HS-5 (cell line): ENCODE measurements at regions not wholly inside any gene's neighbourhood (a gene's known extent, or its start where the extent isn't known, plus 50 kb on each side); places are given as distances from the start of the nearest gene placed in this dataset.

Source experiments
- DNase-seq: peaks from one replicate; pipeline ENCODE4 v3.0.0-alpha.2; 2012; ENCODE audit warnings: low read depth

DNA sequence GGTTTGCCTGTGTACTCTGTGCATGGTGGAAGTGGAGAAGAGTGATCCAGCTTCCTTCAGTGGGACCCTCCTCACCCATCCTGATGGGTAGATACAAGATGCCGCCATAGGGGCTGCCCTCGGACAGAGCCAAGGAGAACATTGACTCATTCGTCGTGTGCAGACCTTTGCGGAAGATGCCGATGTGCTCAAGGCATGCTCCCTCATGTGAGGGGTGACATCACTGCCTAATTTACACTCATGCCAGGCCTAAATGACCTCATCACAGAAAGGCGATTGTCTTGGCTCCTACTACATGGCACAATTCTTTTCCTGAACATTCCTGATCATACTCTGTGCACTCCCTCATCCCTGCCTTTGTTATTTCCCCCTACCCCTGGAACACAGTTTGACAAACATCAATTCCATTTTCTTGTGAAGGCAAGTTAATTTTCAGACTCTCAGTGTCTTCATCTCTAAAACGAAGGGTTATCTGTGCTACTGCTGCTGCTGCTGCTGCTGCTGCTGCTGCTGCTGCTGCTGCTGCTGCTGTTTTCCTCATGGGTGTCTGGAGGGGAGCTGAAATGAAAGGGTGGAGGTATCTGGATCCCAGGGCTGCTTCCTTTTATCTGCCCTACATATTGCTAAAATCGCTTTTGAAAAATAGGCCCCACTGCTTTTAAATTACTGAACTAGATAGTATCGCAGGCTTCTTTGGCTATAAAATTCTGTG lies 146.5 kb upstream of the ARGLU1 start:
- DNase-seq, result no peak

DNA sequence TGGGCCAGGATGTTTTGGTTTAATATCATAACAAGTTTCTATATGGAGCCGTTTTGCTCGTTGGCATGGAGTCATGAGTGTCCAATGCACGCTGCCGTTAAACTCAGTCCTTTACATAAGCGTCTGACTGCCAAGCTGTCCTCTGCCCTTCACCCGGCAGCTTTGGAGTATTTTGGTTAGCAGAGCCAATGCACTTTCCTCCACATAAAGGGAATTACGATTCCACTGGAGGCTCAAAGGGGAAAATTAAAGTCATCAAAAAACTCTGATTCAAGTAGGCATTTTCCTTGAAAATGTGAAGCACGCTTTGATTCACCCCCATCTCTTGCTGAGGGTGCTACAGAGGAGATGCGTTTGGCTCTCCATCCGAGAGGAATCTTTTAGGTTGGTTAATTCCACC lies 144.4 kb upstream of the ARGLU1 start:
- DNase-seq, result no peak

DNA sequence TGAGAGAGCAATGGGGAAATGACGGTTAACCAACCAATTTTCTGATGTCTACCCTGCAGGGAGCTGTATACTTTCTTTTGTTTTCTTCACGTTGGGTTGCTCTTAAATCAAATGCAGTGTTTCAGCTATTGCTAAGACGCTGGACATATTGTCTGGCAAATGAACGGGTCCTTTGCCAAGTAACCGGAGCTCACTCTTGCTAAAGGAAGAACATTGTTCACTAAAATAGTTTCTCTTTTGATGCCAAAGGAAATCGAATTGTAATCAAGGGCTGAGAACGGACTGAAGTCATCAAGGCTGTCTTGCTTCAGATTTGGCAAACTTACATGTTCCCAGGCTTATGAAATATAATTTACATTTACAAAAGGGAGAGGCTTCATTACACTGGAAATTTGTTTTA lies 142.3 kb upstream of the ARGLU1 start:
- DNase-seq, result no peak

DNA sequence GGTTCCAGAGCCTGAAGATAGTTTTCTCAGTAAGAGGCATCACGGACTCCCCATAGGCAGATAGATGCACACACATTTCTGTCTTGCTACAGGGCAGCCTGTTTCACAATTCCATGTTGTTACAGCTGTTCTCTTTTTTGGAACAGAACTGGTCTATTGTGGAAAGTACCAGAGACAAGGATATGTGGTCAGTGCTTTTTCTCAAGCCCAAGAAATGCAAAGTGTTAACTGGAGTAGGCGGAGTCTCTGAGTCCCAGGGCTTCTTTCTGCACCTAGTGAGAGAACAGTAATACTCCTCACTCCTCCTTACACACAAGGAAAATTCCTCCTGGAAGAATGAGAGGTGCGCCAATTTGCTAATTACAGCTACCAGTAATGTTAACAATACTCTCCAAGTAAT lies 141.6 kb upstream of the ARGLU1 start:
- no peak for DNase-seq

DNA sequence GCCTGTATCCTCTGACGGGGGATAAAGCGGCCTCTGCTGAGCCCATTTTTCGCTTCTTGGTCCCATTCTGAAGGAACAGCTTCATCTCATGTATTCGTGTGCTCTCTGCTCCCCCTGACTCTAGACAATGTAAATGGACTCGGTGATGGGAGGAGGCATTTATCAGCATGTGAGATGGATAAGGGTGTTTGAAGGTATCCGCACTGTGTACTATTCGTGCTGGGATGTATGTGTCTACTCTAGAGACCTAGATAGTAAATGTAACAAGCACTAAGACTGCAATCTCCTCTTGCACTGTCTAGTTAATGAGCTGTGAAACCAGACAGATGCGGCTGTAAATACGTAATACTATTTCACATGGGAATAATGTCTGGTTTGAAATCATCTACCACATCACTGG lies 134.6 kb upstream of the ARGLU1 start:
- no peak for DNase-seq

DNA sequence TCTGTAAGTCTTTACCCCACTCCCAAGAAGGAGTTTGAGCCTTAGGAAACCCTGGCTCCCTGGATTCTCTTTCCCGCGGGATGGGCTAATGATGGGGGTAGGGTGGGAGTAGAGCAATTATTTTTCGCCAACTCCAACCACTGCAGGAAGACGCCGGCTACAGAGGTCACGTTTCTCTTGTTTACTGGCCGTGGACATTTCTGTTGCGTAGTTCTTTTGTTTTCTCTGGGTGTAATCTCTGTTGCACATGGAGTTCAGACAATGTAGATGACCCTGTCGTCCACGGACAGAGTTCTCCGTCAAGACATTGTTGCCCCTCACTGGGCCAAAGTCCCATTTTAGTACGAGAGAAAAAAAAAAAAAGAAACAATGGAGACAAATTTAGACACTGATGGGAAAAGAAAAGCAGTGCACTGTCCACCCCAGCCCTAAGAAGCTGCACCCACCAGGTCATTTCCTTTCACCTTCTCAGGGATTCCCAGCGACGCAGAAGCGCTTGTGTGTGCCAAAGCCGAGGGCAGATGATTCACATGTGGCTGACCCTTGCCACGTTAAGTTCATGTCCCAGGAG lies 133.9 kb upstream of the ARGLU1 start:
- no peak for DNase-seq

DNA sequence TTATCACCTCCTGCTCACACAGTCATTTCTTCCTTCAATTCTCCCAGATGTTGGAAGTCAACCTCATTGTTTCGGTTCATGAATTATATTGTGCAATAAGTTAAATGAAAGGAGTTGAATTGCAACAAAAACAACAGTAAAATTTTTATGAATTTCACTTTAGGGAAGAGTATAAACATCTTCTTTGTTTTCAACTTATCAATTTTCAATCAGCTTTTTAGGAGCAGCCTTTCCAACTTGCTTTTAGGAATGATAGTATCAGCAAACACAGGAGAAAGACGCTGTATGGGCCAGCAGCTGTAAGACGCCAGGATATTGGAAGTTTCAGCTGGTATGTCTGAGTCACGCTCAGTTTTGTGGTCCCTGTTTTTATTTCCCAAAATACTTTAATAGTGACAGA lies 132.5 kb upstream of the ARGLU1 start:
- no peak for DNase-seq

DNA sequence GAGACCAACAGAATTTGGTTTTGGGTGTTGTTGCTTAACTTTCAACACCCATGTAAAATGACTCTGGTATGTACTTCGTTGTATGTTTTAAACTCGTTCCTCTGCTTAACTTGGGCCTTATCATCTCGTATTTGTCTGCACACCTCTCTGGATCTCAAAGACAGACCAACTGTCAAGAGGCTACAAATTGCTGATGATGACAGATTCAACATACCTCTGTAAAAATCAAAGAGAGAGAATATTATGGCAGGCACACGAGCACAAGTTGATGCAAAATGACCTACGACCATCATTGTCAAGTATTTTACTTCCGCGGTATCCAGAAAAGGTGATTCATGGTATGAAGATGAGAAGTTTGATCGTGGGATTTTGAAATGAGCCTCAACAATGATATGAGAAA lies 132.1 kb upstream of the ARGLU1 start:
- DNase-seq, result no peak

DNA sequence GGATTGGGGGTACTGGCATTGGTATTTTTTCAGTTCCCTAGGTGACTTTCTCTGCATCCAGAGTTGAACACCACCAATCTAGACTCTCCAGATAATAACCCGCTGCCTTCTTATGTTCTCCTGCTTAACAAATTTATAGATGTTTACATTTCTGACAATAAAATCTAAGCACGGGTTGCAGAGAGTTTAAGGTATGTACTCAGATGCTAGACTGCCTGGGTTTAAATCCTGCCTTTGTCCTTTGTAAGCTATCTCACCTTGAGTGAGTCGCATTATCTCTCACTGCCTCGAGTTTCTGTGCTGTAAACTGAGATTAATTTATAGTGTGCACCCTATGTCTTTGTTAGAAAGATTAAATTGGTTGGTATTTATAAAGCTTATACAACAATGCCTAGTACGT lies 131.4 kb upstream of the ARGLU1 start:
- no peak for DNase-seq

DNA sequence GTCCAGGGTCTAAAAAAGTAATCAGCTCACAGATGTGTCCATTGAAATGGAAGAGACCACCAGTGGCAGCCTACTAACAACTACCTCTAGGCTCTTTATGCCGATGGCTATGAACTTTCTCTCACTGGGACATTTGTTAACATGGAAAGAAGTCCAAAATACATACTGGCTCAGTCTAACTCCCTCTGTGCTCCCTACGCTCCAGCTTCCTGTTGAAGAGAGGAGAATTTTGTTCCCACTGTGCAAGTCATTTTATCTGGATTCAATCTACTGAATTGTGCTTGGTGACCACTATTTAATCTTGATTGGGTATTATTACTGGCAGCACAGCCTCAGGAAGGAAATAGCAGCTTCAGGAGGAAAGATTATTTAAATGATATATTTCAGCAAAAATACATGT lies 128.8 kb upstream of the ARGLU1 start:
- no peak for DNase-seq

DNA sequence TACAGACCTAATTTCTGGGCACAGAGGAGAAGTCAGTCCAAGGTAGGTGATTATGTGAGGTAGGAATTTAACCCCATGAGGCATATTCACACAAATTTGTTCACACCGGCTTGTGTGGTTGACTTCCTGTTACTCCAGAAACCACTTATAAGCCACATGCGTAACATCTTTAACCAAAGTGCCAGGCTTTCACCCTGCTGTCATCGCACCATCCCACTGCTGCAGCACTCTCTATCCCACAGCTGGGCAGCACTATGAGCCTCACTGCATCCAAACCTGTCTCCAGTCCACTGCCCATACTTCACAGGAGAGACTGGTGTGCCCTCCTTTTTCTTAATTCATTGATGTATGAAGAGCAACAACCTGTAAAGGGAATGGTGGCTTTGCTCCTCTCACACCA lies 128.2 kb upstream of the ARGLU1 start:
- no peak for DNase-seq

DNA sequence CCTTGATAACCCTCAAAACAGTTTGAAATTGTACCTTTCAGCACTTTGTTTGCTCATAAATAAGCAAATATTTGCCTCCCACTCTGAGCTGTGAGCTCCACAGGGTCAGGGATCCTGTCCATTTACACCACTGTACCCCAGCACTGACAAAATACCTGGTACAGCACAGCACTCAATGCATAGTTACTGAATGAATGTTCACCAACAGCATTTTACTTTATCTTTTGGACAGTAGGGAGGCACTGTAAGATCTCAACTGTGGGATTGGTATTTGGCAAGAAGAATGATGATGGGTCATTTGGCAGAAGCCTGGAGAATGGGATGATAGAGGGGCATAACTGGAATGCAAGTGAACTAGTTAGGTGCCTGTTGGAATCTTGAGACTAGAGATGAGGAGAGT lies 127.2 kb upstream of the ARGLU1 start:
- DNase-seq, result no peak

DNA sequence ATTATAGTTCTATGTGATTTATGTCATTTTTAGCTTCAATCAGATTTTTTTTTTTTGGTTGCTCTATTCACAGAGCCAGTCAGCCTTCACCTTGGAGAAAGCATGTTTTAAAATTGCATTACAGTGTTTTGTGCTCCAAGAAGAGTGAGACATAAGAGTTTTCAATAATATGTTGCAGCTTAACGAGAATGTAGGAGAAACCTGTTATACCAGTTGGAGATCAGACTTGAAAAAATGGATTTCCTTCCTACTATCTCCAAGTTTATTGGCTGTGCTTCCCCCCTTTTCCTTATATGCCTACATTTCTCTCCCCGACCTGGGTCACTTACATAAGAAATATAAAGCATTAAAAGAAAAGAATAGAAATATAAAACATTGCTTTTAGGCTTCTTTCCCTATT lies 123.9 kb upstream of the ARGLU1 start:
- no peak for DNase-seq

DNA sequence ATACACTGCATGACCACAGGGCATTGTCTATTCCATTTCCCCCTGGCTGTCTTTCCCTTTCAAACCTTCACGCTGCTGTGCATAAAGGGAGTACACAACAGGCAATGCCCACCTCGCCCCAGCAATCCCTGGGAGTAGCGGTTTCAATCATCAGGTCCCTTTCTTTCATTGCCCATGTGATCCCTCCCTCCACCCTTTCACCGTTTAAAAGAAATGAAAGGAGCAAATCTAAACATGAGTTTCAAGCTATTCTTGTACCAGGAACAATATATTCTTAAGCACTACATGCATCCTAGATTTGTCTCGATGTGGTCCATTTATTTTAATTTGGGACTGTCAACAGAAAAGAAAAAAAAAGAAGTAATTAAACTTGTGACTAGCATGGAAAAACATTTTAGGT lies 123.4 kb upstream of the ARGLU1 start:
- DNase-seq, result no peak

DNA sequence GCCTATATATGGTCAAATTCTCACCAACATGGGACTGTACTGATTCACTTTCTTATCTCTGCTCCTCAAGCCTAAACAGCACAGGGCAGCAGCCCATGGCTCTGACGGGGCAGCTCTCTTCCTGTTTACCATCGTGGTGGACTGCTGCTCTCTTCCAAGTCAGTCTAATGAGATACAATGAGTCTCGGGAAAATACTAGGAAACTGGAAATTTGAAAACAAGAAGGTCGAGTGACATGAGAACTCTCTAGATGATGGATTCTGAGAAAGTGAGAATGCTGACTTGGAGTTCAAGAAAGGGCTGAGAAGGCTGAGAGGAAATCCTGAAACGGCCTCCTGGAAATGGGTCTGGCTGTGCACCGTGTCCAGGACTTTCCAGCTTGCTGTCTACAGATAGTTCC lies 122.8 kb upstream of the ARGLU1 start:
- no peak for DNase-seq

DNA sequence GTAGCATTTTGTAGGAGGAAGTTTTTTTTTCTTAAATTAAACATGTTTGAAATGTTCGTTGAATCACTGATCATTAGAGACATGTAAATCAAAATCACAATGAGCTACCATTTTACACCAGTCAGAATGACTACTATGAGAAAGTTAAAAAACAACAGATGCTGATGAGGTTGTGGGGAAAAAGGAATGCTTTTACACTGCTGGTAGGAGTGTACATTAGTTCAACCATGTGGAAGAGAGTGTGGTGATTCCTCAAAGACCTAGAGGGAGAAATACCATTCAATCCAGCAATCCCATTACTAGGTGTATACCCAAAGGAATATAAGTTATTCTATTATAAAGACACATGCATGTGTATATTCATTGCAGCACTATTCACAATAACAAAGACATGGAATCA lies 122.0 kb upstream of the ARGLU1 start:
- no peak for DNase-seq

DNA sequence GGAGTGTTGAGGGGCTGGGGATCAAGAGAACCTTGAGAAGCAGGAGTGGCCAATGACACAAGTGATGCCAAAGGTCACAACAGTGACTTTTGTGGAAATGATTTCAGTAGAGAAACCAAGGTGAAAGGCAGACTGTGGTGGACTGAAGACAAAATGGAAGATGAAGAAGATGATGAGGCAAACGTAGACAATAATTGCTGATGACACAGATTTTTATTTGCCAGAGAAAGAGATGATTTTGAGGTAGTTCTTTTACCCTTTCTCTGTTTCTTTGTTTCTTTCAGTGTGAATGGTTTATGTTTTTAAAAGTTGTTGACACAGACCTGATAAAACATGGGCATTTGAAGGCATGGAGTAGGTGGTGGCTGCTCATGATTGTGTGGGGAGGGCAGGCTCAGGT lies 121.0 kb upstream of the ARGLU1 start:
- no peak for DNase-seq

DNA sequence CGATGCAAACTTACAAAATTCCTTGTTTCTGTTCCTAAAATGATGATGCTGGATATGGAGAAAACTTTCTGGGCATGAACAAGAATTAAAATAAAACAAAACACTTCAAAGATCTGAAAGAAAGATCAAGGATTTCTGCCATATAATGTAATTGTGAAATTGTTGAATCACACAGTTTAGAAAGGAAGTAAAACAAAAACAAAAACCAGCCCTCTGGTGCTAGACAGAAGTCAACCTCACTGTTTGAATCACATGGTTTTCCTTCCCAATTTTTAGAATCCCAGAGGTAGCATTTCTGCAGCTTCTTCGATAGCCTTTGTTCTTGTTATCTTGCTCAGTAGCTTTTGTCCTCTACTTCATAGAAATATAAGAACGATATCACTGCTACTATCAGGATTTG lies 118.2 kb upstream of the ARGLU1 start:
- no peak for DNase-seq

DNA sequence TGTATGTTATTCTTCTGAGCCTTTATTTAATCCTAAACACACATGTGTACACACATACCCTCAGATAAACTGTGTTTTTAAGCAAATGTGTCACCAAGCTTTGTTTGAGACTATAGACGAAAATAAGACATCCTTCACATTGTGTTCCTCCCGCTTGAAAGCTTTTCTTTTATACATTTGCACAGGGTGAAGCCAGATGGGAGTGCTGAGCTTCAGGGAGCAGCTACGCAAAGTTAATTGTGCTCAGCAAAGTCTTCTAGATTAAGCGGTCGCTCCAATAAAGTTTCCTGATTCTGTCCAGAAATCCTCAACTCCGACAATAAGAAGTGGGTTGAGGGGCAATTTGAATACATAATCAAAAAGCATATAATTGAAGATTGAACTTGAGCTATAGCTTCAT lies 117.2 kb upstream of the ARGLU1 start:
- no peak for DNase-seq

DNA sequence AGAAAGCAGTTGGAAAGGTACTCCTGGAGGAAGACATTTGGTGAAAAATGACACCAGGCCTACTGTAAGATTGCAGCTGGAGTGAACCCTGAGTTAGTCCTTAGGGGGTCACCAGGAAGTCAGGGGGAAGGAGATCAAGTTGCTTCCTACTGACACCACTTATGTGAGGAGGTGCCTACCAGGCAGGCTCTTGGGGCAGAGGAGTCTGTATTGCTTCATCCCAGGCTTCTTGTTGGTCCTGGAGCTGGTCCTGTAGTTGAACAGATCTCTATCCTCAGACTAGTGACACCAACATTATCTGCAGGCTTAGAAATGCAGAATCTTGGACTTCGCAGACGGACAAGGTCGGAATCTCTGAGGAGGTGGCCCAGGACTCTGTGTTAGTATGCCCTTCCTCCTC lies 116.0 kb upstream of the ARGLU1 start:
- no peak for DNase-seq

DNA sequence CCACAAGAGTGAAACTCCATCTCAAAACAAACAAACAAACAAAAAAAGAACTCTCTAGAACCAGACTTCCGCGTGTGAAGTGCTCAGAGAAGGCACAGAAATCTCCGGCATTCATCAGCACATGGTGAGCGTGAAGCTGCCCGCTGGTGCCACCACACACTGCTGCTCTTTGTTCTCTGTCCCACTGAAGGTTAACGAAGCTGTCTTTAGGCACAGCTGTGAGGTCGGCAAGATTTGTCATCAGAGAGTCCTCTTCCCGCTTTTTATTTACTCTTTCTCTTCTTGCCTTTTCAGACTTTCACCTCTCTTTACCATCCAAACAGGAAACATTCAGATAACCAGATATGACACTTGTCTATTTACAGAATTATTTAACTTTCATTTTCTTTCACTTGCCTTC lies 115.2 kb upstream of the ARGLU1 start:
- no peak for DNase-seq

DNA sequence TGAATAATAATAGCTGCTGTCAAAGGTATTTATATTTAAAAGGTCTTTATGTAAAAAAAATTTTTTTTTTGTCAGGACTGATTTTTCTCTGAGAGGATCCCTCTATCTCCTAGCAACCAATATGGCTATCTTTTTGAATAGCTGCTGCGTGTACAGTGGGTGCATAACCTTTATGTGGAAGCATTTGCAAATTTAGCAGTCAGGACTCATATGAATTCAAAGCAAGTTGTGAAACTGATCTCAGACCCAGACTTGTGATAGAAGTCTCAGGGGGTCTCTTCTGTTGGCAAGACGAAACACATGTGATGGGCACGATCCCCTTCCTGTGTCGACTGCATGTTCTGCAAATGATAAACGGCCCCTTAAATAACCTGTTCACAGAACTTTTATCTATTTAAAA lies 114.1 kb upstream of the ARGLU1 start:
- DNase-seq, result no peak

DNA sequence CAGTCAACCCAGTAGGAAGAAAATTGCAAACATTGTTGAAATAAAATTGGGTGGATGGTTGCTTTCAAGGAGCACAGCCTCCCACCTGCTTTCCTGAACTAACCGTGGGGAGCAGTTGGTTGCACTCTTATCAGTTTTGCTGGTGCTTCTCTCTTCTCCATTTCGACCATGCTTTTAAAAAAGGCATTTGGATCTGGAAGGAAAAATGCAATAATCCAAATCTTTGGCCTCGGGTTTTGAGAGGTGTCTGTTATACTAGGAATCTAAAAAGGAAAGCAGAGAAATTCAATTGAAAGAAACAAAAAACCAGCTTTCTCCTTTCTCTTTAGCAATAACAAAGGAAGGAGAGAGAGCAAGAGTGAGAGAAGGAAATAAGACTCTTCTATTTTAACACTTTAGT lies 113.6 kb upstream of the ARGLU1 start:
- no peak for DNase-seq

DNA sequence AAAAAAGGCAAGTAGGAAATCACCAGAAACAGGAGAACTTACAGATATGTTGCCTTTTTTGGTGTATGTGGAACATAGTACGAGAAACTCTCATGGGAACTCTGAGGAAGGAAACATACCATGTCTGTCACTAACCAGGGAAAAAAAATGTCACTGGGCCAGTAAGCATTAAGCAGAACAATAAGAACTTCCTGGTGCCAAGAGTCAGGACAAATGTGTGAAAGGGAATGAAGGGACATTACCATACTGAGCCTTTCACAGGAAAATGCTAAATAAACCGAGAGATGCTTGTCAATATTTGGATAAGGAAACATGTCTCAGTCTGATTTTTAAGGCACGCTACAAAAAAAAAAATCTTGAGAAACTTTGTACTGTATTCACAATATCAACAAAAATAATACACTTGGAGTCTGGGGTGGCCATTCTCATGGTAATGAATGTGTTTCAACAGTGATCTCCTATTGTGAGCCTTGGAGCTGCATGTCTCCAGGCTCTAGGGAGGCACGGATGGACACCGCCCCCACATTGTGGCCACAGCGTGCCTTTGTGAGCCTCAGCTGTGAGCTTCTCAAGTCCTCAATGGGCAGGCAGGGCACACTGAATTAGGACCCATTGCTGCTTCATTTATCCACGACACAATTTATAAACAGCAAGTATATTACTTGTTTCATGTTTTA lies 113.0 kb upstream of the ARGLU1 start:
- no peak for DNase-seq
